ENCODE measurements at regions not wholly inside any gene's neighbourhood (a gene's known extent, or its start where the extent isn't known, plus 50 kb on each side); places are given as distances from the start of the nearest gene placed in this dataset.
"Not testable (repeated sequence)": the region's sequence is repeated elsewhere in the genome, so short reads cannot be mapped to it uniquely, and the experiment has no call there.

- TF ChIP-seq, protein P1, sequence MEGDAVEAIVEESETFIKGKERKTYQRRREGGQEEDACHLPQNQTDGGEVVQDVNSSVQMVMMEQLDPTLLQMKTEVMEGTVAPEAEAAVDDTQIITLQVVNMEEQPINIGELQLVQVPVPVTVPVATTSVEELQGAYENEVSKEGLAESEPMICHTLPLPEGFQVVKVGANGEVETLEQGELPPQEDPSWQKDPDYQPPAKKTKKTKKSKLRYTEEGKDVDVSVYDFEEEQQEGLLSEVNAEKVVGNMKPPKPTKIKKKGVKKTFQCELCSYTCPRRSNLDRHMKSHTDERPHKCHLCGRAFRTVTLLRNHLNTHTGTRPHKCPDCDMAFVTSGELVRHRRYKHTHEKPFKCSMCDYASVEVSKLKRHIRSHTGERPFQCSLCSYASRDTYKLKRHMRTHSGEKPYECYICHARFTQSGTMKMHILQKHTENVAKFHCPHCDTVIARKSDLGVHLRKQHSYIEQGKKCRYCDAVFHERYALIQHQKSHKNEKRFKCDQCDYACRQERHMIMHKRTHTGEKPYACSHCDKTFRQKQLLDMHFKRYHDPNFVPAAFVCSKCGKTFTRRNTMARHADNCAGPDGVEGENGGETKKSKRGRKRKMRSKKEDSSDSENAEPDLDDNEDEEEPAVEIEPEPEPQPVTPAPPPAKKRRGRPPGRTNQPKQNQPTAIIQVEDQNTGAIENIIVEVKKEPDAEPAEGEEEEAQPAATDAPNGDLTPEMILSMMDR (IDR thresholded peaks at IDR 0.05; ENCODE audit: low read depth, low read length, poor library complexity, severe bottlenecking): no peak
- no peak for TF ChIP-seq EZH2phosphoT487 (IDR thresholded peaks at IDR 0.05; ENCODE audit: borderline replicate concordance, low read length)
- no peak overlapping the region for H3K4me3 ChIP-seq (ENCODE audit: low read length)
- no peaks in the 10 kb centered on the region for H3K9me3 ChIP-seq (ENCODE audit: control insufficient read depth, insufficient read depth, low read length)
- no peaks in the 10 kb centered on the region for H3F3A ChIP-seq (ENCODE audit: control insufficient read depth, insufficient read depth)
- H3K27me3 ChIP-seq (ENCODE audit: control insufficient read depth, low read length): no peaks in the 10 kb centered on the region
- no peaks in the 10 kb centered on the region for H3K9me2 ChIP-seq (replicated peaks; ENCODE audit: control insufficient read depth, low read length)
- H3K36me3 ChIP-seq (ENCODE audit: control insufficient read depth, low read length): no peaks in the 10 kb centered on the region
- H3K4me2 ChIP-seq (ENCODE audit: low read length): no peak overlapping the region
- H3K4me1 ChIP-seq (ENCODE audit: control insufficient read depth, low read length): no peaks in the 10 kb centered on the region
- H4K20me1 ChIP-seq (ENCODE audit: control insufficient read depth, insufficient read depth, low read depth, low read length): no peaks in the 10 kb centered on the region
- H3K27ac ChIP-seq (ENCODE audit: low read depth, low read length): no peak overlapping the region
- H3K79me2 ChIP-seq (ENCODE audit: control insufficient read depth, low read length): no peaks in the 10 kb centered on the region
Measured at GRCh38 chr10:4602764-4603491, 223.1 kb upstream of the AKR1E2 start.

- Histone ChIP-seq H3K36me3 (ENCODE audit: control insufficient read depth, low read length) (no peaks in the 10 kb centered on the region), H3K4me2 (ENCODE audit: low read length) (no peak overlapping the region), H4K20me1 (ENCODE audit: control insufficient read depth, insufficient read depth, low read depth, low read length) (no peaks in the 10 kb centered on the region), H3F3A (ENCODE audit: control insufficient read depth, insufficient read depth) (no peaks in the 10 kb centered on the region), H3K27me3 (ENCODE audit: control insufficient read depth, low read length) (no peaks in the 10 kb centered on the region), H3K4me1 (ENCODE audit: control insufficient read depth, low read length) (no peaks in the 10 kb centered on the region), H3K9me3 (ENCODE audit: control insufficient read depth, insufficient read depth, low read length) (no peaks in the 10 kb centered on the region), H3K27ac (ENCODE audit: low read depth, low read length) (no peak overlapping the region), H3K9me2 (replicated peaks; ENCODE audit: control insufficient read depth, low read length) (no peaks in the 10 kb centered on the region), H3K79me2 (ENCODE audit: control insufficient read depth, low read length) (no peaks in the 10 kb centered on the region), H3K4me3 (ENCODE audit: low read length) (no peak overlapping the region)
- TF ChIP-seq, protein P1 (IDR thresholded peaks at IDR 0.05; ENCODE audit: low read depth, low read length, poor library complexity, severe bottlenecking): no peak
- no peak for TF ChIP-seq EZH2phosphoT487 (IDR thresholded peaks at IDR 0.05; ENCODE audit: borderline replicate concordance, low read length)
Measured at GRCh38 chr10:4599471-4599870, 226.5 kb upstream of the AKR1E2 start.

GRCh38 chr10:4597898-4598297, 228.1 kb upstream of the AKR1E2 start:
- not testable (repeated sequence) for H3K4me1 ChIP-seq (ENCODE audit: control insufficient read depth, low read length); H3K36me3 ChIP-seq (ENCODE audit: control insufficient read depth, low read length); H3K9me2 ChIP-seq (replicated peaks; ENCODE audit: control insufficient read depth, low read length)

DNA sequence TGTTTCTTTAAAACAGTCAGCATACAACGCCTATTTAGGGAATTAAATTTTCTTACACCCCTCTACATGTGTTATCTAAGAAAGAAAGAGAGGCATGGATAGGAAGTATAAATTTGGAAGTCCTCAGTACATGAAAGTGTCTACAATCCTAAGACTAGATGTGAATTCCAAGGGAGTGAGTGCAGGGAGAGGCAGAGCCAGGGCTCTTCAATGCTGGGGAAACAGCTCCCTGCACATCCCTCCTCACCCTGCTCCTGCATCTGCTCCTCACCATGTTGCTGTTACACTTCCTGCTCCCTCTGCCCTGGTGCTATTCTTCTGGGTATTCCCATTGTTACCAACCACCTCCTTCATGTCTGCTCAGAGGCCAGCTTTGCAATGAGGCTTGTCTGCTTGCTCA, 229.1 kb upstream of the AKR1E2 start:
- Histone ChIP-seq H3K36me3 (ENCODE audit: control insufficient read depth, low read length) (no peaks in the 10 kb centered on the region), H3K79me2 (ENCODE audit: control insufficient read depth, low read length) (no peaks in the 10 kb centered on the region), H3K4me1 (ENCODE audit: control insufficient read depth, low read length) (no peaks in the 10 kb centered on the region), H3K4me2 (ENCODE audit: low read length) (no peak overlapping the region), H3F3A (ENCODE audit: control insufficient read depth, insufficient read depth) (no peaks in the 10 kb centered on the region), H3K9me3 (ENCODE audit: control insufficient read depth, insufficient read depth, low read length) (no peaks in the 10 kb centered on the region), H3K9me2 (replicated peaks; ENCODE audit: control insufficient read depth, low read length) (no peaks in the 10 kb centered on the region), H3K27me3 (ENCODE audit: control insufficient read depth, low read length) (no peaks in the 10 kb centered on the region), H3K4me3 (ENCODE audit: low read length) (no peak overlapping the region), H3K27ac (ENCODE audit: low read depth, low read length) (no peak overlapping the region), H4K20me1 (ENCODE audit: control insufficient read depth, insufficient read depth, low read depth, low read length) (no peaks in the 10 kb centered on the region)
- TF ChIP-seq EZH2phosphoT487 (IDR thresholded peaks at IDR 0.05; ENCODE audit: borderline replicate concordance, low read length): no peak
- TF ChIP-seq, protein P1 (IDR thresholded peaks at IDR 0.05; ENCODE audit: low read depth, low read length, poor library complexity, severe bottlenecking): no peak

More at GRCh38 chr10:4597898-4598297, 228.1 kb upstream of the AKR1E2 start:
- H3K79me2 ChIP-seq (ENCODE audit: control insufficient read depth, low read length); H3K4me3 ChIP-seq (ENCODE audit: low read length); H3K27ac ChIP-seq (ENCODE audit: low read depth, low read length); H3K4me2 ChIP-seq (ENCODE audit: low read length); H4K20me1 ChIP-seq (ENCODE audit: control insufficient read depth, insufficient read depth, low read depth, low read length); H3K9me3 ChIP-seq (ENCODE audit: control insufficient read depth, insufficient read depth, low read length); H3K27me3 ChIP-seq (ENCODE audit: control insufficient read depth, low read length); H3F3A ChIP-seq (ENCODE audit: control insufficient read depth, insufficient read depth): not testable (repeated sequence)
